ENCODE measurements at regions not wholly inside any gene's neighbourhood (a gene's known extent, or its start where the extent isn't known, plus 50 kb on each side); places are given as distances from the start of the nearest gene placed in this dataset.

Small RNA genes lying in the stretch of these regions (small RNA-seq; reads per million reads assigned to genes)
- 0 reads per million in 3 experiments for gene AC068867.1
- gene MIR4510, result 0 reads per million in 3 experiments

All from neural cell (in vitro differentiated cells).